GM20000 (cell line): ENCODE measurements at regions not wholly inside any gene's neighbourhood (a gene's known extent, or its start where the extent isn't known, plus 50 kb on each side); places are given as distances from the start of the nearest gene placed in this dataset.
"Not testable (repeated sequence)": the region's sequence is repeated elsewhere in the genome, so short reads cannot be mapped to it uniquely, and the experiment has no call there.

Experiments
- DNase-seq: peaks from one replicate; pipeline ENCODE4 v3.0.0; 2012; ENCODE audit warnings: low spot score
- TF ChIP-seq, protein P1 (sequence below): IDR thresholded peaks from 2 replicates; pipeline ENCODE4 v1.5.1; 2012; ENCODE audit warnings: mild to moderate bottlenecking, control low read depth; ENCODE audit errors: extremely low read depth, missing control alignments

GRCh38 chr2:47697000-47697601 is 85.8 kb upstream of the MSH6 start:
- DNase-seq, result no peak
- TF ChIP-seq, protein P1, sequence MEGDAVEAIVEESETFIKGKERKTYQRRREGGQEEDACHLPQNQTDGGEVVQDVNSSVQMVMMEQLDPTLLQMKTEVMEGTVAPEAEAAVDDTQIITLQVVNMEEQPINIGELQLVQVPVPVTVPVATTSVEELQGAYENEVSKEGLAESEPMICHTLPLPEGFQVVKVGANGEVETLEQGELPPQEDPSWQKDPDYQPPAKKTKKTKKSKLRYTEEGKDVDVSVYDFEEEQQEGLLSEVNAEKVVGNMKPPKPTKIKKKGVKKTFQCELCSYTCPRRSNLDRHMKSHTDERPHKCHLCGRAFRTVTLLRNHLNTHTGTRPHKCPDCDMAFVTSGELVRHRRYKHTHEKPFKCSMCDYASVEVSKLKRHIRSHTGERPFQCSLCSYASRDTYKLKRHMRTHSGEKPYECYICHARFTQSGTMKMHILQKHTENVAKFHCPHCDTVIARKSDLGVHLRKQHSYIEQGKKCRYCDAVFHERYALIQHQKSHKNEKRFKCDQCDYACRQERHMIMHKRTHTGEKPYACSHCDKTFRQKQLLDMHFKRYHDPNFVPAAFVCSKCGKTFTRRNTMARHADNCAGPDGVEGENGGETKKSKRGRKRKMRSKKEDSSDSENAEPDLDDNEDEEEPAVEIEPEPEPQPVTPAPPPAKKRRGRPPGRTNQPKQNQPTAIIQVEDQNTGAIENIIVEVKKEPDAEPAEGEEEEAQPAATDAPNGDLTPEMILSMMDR, result no peak

DNA sequence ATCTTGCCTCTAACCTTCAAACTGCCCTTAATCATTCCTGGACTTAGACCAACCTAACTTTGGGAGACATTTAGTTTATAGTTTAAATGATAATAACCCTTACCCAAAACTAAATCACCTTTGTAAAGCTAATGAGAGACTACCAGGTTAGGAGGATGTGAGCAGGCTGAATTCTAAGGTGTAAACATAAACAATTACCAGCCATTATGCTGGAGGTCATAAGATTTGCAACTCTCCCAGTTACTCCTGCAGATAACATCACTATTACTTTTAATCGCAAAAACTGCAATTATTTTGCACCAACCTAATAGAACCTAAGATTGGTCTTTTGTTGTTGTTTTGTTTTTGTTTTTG is 86.5 kb upstream of the MSH6 start:
- DNase-seq, result no peak
- TF ChIP-seq, protein P1, result no peak

GRCh38 chr2:47695800-47696477 is 87.0 kb upstream of the MSH6 start:
- TF ChIP-seq, protein P1, result no peak
- DNase-seq, result no peak

GRCh38 chr2:47694451-47694850 is 88.5 kb upstream of the MSH6 start:
- DNase-seq, result not testable (repeated sequence)

- DNase-seq, result not testable (repeated sequence)
Observed at GRCh38 chr2:47690706-47691325, 92.1 kb upstream of the MSH6 start.

GRCh38 chr2:47690132-47690531 is 92.8 kb upstream of the MSH6 start:
- TF ChIP-seq, protein P1, result no peak
- no peak for DNase-seq

- DNase-seq, result peak; percentile 43
Observed at GRCh38 chr2:47689118-47689517, 93.8 kb upstream of the MSH6 start.

DNA sequence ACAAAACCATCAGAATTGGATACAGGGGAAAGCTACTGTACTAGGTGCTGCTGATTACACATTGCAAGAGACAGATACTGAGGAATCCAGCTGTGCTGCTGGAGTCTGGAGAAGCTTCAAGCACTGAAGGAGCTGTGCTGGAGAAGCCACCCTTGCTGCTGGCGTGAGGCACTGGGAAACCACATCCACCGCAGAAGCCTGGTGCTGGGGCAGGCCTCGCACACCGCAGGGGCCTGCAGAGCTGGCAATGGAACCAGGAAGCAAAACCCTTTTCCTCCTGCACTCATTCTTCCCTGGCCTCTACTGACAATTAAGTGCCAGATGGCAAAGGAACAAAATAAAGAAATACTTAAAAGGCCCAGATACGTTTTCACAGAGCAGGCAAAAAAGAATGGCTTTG is 94.4 kb upstream of the MSH6 start:
- DNase-seq, result no peak
- TF ChIP-seq, protein P1, result no peak

- no peak for DNase-seq
- TF ChIP-seq, protein P1, result no peak
Observed at GRCh38 chr2:47687856-47688255, 95.1 kb upstream of the MSH6 start.
